AML-193 (cell line): ENCODE measurements at regions not wholly inside any gene's neighbourhood (a gene's known extent, or its start where the extent isn't known, plus 50 kb on each side); places are given as distances from the start of the nearest gene placed in this dataset.
"Not testable (repeated sequence)": the region's sequence is repeated elsewhere in the genome, so short reads cannot be mapped to it uniquely, and the experiment has no call there.

ENCODE experiments used
- DNase-seq, 2 experiments: peaks; one replicate each; lab custom pipeline; 2025; lab: John Stamatoyannopoulos, UW

DNA sequence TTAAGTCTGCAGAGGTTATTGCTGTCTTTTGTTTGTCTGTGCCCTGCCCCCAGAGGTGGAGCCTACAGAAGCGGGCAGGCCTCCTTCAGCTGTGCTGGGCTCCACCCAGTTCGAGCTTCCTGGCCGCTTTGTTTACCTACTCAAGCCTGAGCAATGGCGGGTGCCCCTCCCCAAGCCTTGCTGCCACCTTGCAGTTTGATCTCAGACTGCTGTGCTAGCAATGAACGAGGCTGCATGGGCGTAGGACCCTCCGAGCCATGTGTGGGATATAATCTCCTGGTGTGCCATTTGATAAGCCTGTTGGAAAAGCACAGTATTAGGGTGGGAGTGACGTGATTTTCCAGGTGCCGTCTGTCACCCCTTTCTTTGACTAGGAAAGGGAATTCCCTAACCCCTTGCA is 720.6 kb downstream of the PCDH17 start:
- DNase-seq = not testable (repeated sequence)

GRCh38 chr13:58369936-58370335 is 738.4 kb downstream of the PCDH17 start:
- DNase-seq = no peak

DNA sequence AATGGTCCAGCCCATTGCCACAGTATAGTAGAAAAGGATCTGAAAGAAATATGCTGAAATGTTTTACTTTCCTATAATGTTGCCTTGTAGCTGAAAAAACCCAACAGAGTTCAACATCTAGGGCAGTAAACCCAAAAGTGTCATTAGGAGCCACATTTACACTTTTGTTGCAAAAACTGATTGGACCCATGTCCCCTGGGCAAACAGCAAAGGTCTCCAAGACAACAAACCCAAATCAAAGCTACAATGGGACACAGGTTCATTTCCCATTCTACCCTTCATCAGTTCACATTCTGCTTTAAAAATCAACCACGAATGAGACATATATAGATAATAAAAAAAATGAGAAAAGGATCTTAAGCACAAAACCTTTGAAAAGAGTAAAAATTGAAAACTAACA is 744.8 kb downstream of the PCDH17 start:
- DNase-seq = no peak

- DNase-seq = no peak
Observed at GRCh38 chr13:58376775-58377174, 745.2 kb downstream of the PCDH17 start.

DNA sequence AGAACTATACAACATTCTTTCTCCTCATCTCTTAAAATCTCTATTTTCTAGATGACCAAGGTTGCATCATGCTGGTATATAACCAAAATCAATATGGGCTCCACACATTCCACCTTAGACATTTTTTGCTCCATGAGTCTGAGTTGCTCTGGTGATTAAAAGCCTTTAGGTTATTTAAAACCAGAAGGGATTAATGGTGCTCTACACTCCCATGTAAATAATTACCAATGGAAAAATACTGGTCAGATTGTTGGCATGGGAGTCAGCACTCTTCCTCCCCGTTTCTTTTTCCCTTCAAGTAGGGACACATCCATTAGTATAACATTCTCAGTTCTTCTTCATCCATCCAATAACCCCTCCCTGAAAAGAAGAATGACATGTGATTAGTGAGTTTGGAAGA is 747.7 kb downstream of the PCDH17 start:
- no peak for DNase-seq

GRCh38 chr13:58385336-58385735 is 753.8 kb downstream of the PCDH17 start:
- DNase-seq = not testable (repeated sequence)

DNA sequence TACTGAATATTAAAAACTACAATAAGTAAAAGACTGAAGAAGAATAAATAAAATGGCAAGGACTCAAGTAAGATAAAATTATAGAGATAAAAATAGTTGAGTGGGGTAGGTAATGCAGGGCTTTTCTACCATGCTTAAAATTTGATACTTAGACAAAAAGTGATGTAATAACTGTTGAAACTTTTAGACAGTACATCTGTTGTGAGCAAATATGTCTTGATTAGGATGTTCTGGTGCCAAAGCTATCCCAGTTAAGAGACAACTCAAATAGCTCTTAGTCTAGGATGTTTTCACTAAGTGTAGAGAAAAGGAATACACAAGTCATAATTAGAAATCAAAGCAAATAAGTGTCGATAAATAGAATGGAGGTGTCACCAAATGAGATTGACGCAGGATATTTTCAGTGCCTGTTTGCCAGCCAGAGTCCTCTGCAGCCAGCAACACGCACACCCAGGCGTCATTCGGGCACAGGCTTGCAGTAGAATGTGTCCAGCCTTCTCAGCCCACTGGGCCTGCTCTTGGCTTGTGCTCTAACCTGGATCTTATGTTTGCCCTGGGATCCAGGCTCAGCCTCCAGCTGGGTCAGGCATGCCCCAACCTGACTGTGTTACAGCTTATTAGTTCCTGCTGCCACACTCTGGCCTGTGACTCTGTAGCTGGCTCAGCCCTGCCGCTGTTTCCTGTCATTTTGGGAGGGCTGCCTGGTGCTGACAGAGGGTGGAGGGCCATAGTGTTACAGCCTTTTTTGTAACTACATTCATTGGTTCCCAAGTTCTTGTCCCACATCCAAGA is 766.2 kb downstream of the PCDH17 start:
- DNase-seq = no peak

GRCh38 chr13:58399263-58399662 is 767.7 kb downstream of the PCDH17 start:
- DNase-seq = no peak

DNA sequence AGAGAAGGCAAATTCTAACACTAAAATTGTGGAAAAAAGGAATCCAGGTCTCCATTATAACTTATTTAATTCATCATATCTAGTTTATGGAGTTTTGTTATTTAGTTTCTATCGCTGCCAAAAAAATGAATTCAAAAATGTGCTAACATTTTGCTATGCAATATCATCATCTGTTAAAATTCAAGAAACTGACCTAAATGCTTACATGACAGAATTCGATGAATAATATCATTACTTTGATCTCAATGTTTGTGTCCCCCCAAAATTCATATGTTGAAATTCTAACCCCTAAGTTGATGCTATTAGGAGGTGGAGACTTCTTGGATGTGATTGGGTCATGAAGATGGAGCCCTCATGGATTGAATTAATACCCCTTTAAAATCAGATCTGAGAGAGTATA is 775.0 kb downstream of the PCDH17 start:
- no peak for DNase-seq

- no peak for DNase-seq
Observed at GRCh38 chr13:58429917-58430316, 798.4 kb downstream of the PCDH17 start.

- DNase-seq = no peak
Observed at GRCh38 chr13:58434943-58435342, 803.4 kb downstream of the PCDH17 start.

DNA sequence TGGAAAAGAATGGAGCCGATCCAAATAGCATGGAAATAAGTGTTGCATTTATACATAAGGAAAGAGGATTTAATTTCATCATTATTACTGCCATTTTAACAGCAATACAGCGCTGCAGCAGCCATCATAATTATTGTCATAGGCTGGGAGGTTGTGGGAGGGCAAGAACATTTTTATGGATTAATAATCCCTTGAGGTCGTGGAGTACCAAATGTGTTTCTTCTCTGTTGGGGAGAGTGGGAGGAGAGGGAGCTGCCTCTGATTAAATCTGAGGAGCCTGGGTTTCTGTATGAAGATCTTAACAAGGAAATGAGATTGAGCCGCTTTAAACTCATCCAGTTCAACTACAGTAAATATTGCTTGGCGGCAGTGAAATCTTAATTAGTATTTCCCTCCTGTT is 805.9 kb downstream of the PCDH17 start:
- DNase-seq = no peak

GRCh38 chr13:58446979-58447378 is 815.4 kb downstream of the PCDH17 start:
- DNase-seq = no peak

- no peak for DNase-seq
Observed at GRCh38 chr13:58452123-58452623, 820.6 kb downstream of the PCDH17 start.

DNA sequence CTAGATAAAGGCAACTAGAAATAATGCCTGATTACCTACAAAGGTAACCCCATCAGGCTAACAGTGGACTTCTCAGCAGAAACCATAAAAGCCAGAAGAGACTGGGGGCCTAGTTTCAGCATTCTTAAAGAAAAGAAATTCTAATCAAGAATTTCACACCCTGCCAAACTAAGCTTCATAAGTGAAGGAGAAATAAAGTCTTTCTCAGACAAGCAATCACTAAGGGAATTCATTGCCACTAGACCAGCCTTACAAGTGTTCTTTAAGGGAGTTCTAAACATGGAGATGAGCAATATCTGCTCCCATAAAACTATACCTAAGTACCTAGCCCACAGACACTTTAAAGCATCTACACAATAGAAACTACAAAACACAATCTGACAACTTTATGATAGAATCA is 823.5 kb downstream of the PCDH17 start:
- DNase-seq = no peak

DNA sequence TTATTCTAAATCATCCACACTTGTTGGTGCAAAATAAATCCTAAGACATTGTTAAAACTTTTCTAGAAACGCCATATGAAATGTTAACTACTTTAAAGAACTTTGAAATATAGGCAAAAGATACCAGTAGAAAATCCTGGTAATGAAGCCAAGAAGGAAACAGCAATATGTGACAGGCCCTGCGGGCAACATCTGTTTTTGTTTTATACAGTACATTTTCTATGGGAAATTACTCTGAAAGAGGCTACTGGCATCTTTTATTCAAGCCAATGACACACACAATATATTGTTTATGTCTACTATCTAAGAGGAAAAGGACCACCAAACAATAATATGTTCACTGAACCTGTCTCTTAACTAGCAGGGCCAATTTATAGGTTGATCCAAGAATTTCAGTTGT is 829.7 kb downstream of the PCDH17 start:
- DNase-seq = no peak

- DNase-seq = no peak
Observed at GRCh38 chr13:58463841-58464240, 832.3 kb downstream of the PCDH17 start.

DNA sequence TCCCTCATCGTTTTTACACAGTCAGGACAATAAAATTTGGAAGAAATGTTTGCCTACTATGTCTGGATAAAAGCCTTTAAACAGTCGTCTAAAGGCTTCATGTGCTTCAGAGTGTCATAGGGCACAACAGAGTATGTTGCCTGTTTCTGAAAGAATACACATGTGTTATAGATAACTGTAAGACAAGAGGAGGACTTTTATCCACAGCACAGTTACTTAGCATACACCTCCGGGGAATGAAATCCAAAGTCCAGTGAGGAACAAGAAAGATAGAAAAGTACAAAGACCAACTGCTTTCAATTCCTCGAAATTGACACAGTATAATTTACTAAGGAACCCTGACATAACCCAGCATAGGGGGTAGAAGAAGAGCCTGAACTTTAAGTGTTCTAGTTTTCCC is 835.6 kb downstream of the PCDH17 start:
- no peak for DNase-seq

DNA sequence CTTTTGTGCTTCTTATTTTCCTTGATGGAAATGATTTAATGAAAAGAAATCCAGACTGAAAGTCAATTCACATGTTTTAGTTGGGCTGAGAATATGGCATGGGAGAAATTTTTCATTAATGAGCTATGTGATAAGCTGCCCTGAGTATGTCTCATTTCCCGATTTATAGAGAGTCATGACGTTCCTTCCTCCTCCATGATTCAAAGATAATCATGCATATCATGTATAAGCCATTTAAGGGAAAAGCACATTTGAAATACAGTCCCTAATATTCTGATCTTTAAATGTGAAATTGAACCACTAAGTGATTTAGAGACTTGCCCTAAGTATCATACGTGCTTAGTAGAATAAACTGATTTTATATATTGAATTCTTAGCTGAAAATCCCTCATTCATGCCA is 840.9 kb downstream of the PCDH17 start:
- no peak for DNase-seq

- no peak for DNase-seq
Observed at GRCh38 chr13:58474581-58474980, 843.0 kb downstream of the PCDH17 start.

DNA sequence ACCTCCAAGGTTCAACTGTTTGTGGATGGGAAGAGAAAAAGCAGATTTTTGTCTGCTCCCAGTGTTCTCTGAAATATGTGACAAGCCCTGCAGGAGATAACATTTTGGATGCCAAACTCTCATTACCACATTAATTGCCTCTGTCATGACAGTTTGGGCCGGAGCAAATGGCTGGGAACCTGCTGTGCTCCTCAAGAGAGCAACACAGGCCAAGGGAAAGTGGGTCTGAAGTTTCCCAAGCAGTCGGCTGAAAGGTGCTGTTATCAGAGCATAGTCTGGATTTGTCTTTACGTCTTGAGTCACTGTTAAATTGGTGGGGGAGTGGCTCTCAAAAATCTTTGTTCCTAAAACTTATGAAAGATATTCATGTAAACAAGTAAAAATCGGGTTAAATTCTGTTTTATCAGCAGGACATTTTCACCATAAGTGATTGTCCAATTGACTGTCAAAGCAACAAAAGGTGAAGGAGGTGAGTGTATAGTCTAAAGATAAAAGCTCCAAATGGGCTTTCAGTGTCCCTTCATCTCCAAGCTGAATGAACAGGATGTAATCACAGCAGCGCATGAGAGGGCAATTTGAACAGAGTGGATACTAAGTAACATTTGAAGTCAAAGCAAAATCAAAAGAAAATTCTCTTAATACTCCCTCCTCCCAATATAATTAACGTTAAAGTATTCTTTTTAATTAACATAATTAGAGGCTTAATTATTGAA is 844.8 kb downstream of the PCDH17 start:
- no peak for DNase-seq

DNA sequence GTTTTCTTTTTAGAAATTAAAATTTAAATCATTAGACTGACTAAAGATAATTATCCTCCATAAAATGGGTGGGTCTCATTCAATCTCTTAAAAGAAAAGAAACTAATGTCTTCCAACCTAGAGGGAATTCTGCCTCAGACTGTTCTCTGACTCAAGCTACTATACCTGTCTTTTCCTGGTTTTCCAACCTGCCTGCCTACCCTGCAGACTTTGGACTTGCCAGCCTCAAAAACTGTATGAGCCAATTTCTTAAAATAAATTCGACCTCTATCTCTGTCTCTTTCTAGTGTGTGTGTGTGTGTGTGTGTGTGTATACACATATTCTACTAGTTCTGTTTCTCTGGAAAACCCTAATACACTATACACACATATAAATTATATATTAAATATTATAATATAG is 847.3 kb downstream of the PCDH17 start:
- DNase-seq = no peak

GRCh38 chr13:58480061-58480460 is 848.5 kb downstream of the PCDH17 start:
- DNase-seq = no peak
